H1 (cell line): ENCODE measurements at regions not wholly inside any gene's neighbourhood (a gene's known extent, or its start where the extent isn't known, plus 50 kb on each side); places are given as distances from the start of the nearest gene placed in this dataset.

ENCODE experiments used
- CTCF ChIA-PET: fragments of 300-600 bp; sonication (Branson Sonifier 250); formaldehyde crosslinking; loops from one replicate; lab custom pipeline; 2021; ENCODE audit not compliant: partially characterized antibody; lab: Charles Lee
- POLR2A ChIA-PET: fragments of 300-600 bp; sonication (Branson Sonifier 250); formaldehyde crosslinking; loops from one replicate; lab custom pipeline; 2021; ENCODE audit warnings: inconsistent platforms; ENCODE audit not compliant: partially characterized antibody; lab: Charles Lee
- DNase-seq, 2 experiments: peaks; one replicate each; pipeline versions ENCODE4 v3.0.0 to v3.0.0-alpha.2; 2010 to 2022; ENCODE audit warnings: low spot score in 2 of 2, low read depth in 1 of 2, mixed read lengths in 1 of 2
- FAIRE-seq: peaks from 2 replicates; lab custom pipeline; 2011; peaks lifted over from hg19 to GRCh38; lab: Jason Lieb, UNC
- H2AFZ ChIP-seq: 2 replicates; pipeline ENCODE4 v1.8.1; 2012; ENCODE audit warnings: low read length, inconsistent platforms
- H2AK5ac ChIP-seq: 2 replicates; pipeline ENCODE4 v1.6.1; 2013; ENCODE audit warnings: low read depth, low read length
- H2BK120ac ChIP-seq: replicated peaks from 2 replicates; pipeline ENCODE3; 2013; ENCODE audit warnings: low read depth, low read length, inconsistent platforms
- H2BK12ac ChIP-seq: 2 replicates; pipeline ENCODE4 v1.6.1; 2013; ENCODE audit warnings: low read depth, low read length
- H2BK15ac ChIP-seq: 2 replicates; pipeline ENCODE4 v1.6.1; 2013; ENCODE audit warnings: low read length
- H2BK20ac ChIP-seq: 2 replicates; pipeline ENCODE4 v1.6.1; 2013; ENCODE audit warnings: low read length
- H2BK5ac ChIP-seq: 2 replicates; pipeline ENCODE4 v1.6.1; 2013; ENCODE audit warnings: low read depth, low read length
- H3K14ac ChIP-seq: 2 replicates; pipeline ENCODE4 v1.6.1; 2013; ENCODE audit warnings: inconsistent platforms; ENCODE audit not compliant: insufficient read length
- H3K18ac ChIP-seq: 2 replicates; pipeline ENCODE4 v1.6.1; 2013; ENCODE audit warnings: low read length; ENCODE audit errors: extremely low read depth
- H3K23ac ChIP-seq: 2 replicates; pipeline ENCODE4 v1.6.1; 2013; ENCODE audit warnings: inconsistent platforms; ENCODE audit not compliant: insufficient read length
- H3K23me2 ChIP-seq: 2 replicates; pipeline ENCODE4 v1.6.1; 2013; ENCODE audit warnings: low read depth, low read length
- H3K27ac ChIP-seq: 2 replicates; pipeline ENCODE4 v1.6.1; 2011; ENCODE audit warnings: low read depth, low read length, inconsistent platforms
- H3K27me3 ChIP-seq, 4 experiments: replicated peaks in 1 of 4; 1 replicate in 1 of 4; 2 replicates in 3 of 4; pipeline versions ENCODE4 v1.6.1 to v1.8.1; 2011 to 2013; ENCODE audit warnings: low read length in 3 of 4, mild to moderate bottlenecking in 3 of 4, inconsistent platforms in 2 of 4, mixed read lengths in 2 of 4, moderate library complexity in 1 of 4; ENCODE audit not compliant: control insufficient read depth in 3 of 4, insufficient read depth in 3 of 4; ENCODE audit errors: extremely low read depth in 1 of 4
- H3K36me3 ChIP-seq, 4 experiments: 2 replicates each; pipeline versions ENCODE4 v1.6.1 to v1.8.1; 2011 to 2013; ENCODE audit warnings: mild to moderate bottlenecking in 4 of 4, low read length in 3 of 4, moderate library complexity in 2 of 4, control low read depth in 1 of 4, inconsistent platforms in 1 of 4; ENCODE audit not compliant: insufficient read depth in 4 of 4, control insufficient read depth in 2 of 4
- H3K4ac ChIP-seq: replicated peaks from 2 replicates; pipeline ENCODE3; 2013; ENCODE audit warnings: low read length, low read depth, mixed read lengths, inconsistent platforms; ENCODE audit not compliant: insufficient read length
- H3K4me1 ChIP-seq, 4 experiments: replicated peaks in 1 of 4; 1 replicate in 1 of 4; 2 replicates in 3 of 4; pipeline versions ENCODE4 v1.6.1 to v1.8.1; 2011 to 2013; ENCODE audit warnings: low read length in 3 of 4, inconsistent platforms in 2 of 4, mixed read lengths in 1 of 4; ENCODE audit not compliant: insufficient read depth in 4 of 4, control insufficient read depth in 3 of 4
- H3K4me2 ChIP-seq, 2 experiments: 2 replicates each; pipeline versions ENCODE4 v1.6.1 to v1.8.1; 2011 to 2013; ENCODE audit warnings: low read depth in 2 of 2, low read length in 2 of 2, control low read depth in 1 of 2, inconsistent platforms in 1 of 2, mild to moderate bottlenecking in 1 of 2; ENCODE audit not compliant: insufficient read depth in 1 of 2
- H3K4me3 ChIP-seq, 4 experiments: fragments of 200-600, 300-600 bp in 1 of 4; sonication (generic), shearing (Covaris generic), sonication (Bioruptor Twin) in 1 of 4; 2 replicates each; pipeline versions ENCODE4 v1.5.1 to v1.8.1; 2011 to 2016; ENCODE audit warnings: low read length in 4 of 4, low read depth in 3 of 4, control low read depth in 2 of 4, inconsistent platforms in 2 of 4, mild to moderate bottlenecking in 2 of 4, mixed read lengths in 1 of 4, moderate library complexity in 1 of 4; ENCODE audit not compliant: insufficient read depth in 2 of 4; ENCODE audit errors: extremely low read depth in 1 of 4
- H3K56ac ChIP-seq: replicated peaks from 2 replicates; pipeline ENCODE3; 2013; ENCODE audit warnings: low read depth, mild to moderate bottlenecking, mixed read lengths, low read length, inconsistent platforms; ENCODE audit not compliant: insufficient read length
- H3K79me1 ChIP-seq: 2 replicates; pipeline ENCODE4 v1.6.1; 2013; ENCODE audit warnings: low read depth, low read length, control low read depth
- H3K79me2 ChIP-seq, 2 experiments: 2 replicates each; pipeline versions ENCODE4 v1.6.1 to v1.8.1; 2012 to 2013; ENCODE audit warnings: low read length in 2 of 2, mild to moderate bottlenecking in 2 of 2, inconsistent platforms in 1 of 2; ENCODE audit not compliant: insufficient read depth in 2 of 2, control insufficient read depth in 1 of 2
- H3K9ac ChIP-seq, 4 experiments: replicated peaks in 1 of 4; 1 replicate in 1 of 4; 2 replicates in 3 of 4; pipeline versions ENCODE4 v1.6.1 to v1.8.1; 2011 to 2013; ENCODE audit warnings: low read depth in 3 of 4, low read length in 3 of 4, control low read depth in 2 of 4, mild to moderate bottlenecking in 2 of 4, moderate library complexity in 2 of 4, inconsistent platforms in 1 of 4; ENCODE audit errors: extremely low read depth in 1 of 4
- H3K9me3 ChIP-seq, 2 experiments: 2 replicates each; pipeline versions ENCODE4 v1.6.1 to v1.8.1; 2012 to 2013; ENCODE audit warnings: mild to moderate bottlenecking in 2 of 2, moderate library complexity in 2 of 2, control low read depth in 1 of 2, inconsistent platforms in 1 of 2, low read depth in 1 of 2, low read length in 1 of 2, mixed read lengths in 1 of 2; ENCODE audit not compliant: insufficient read depth in 2 of 2
- H4K20me1 ChIP-seq, 2 experiments: replicated peaks in 1 of 2; 2 replicates each; pipeline versions ENCODE3 to v1.8.1; 2011 to 2013; ENCODE audit warnings: inconsistent platforms in 2 of 2, low read length in 2 of 2, mild to moderate bottlenecking in 1 of 2; ENCODE audit not compliant: insufficient read depth in 2 of 2, control insufficient read depth in 1 of 2
- H4K5ac ChIP-seq: 2 replicates; pipeline ENCODE4 v1.6.1; 2013; ENCODE audit warnings: low read length, low read depth, mixed read lengths, inconsistent platforms; ENCODE audit not compliant: insufficient read length
- H4K8ac ChIP-seq: 2 replicates; pipeline ENCODE4 v1.8.0; 2013; ENCODE audit warnings: mild to moderate bottlenecking, moderate library complexity, low read length, inconsistent platforms; ENCODE audit not compliant: insufficient read depth; ENCODE audit errors: extremely low read depth
- H4K91ac ChIP-seq: replicated peaks from 2 replicates; pipeline ENCODE3; 2013; ENCODE audit warnings: low read length, mixed read lengths, inconsistent platforms; ENCODE audit not compliant: insufficient read length
- BRCA1 ChIP-seq: IDR thresholded peaks from 2 replicates; pipeline ENCODE4 v1.6.1; 2012; ENCODE audit warnings: low read depth, low read length, improper control_type of control experiment
- CREB1 ChIP-seq: IDR thresholded peaks from 2 replicates; pipeline ENCODE4 v1.6.1; 2012; ENCODE audit warnings: inconsistent platforms
- EZH2 ChIP-seq: fragments of 200-600 bp; sonication (generic); IDR thresholded peaks from 2 replicates; pipeline ENCODE4 v1.7.1; 2012; ENCODE audit warnings: low read depth, mild to moderate bottlenecking, moderate library complexity, low read length, inconsistent platforms; ENCODE audit not compliant: severe bottlenecking
- JUND ChIP-seq: IDR thresholded peaks from 2 replicates; pipeline ENCODE4 v1.6.1; 2011; ENCODE audit warnings: mild to moderate bottlenecking, improper control_type of control experiment, low read length
- KDM5A ChIP-seq: fragments of 200-600 bp; IDR thresholded peaks from 2 replicates; pipeline ENCODE4 v1.7.1; 2012; ENCODE audit warnings: mild to moderate bottlenecking, low read length, inconsistent platforms, mixed read lengths
- RAD21 ChIP-seq, 2 experiments: IDR thresholded peaks in 1 of 2; conservative IDR thresholded peaks in 1 of 2; 2 replicates each; pipeline ENCODE4 v1.6.1; 2011; ENCODE audit warnings: low read depth in 2 of 2, low read length in 2 of 2, improper control_type of control experiment in 1 of 2, inconsistent platforms in 1 of 2, mild to moderate bottlenecking in 1 of 2, moderate library complexity in 1 of 2
- RBBP5 ChIP-seq: IDR thresholded peaks from 2 replicates; pipeline ENCODE4 v1.7.1; 2012; ENCODE audit warnings: low read depth, mild to moderate bottlenecking, inconsistent platforms, low read length, moderate library complexity, borderline replicate concordance
- RFX5 ChIP-seq: IDR thresholded peaks from 2 replicates; pipeline ENCODE4 v1.6.1; 2011; ENCODE audit warnings: low read depth, low read length, improper control_type of control experiment, borderline replicate concordance
- SAP30 ChIP-seq: fragments of 300-600 bp; sonication (generic); IDR thresholded peaks from 2 replicates; pipeline ENCODE4 v1.7.1; 2012; ENCODE audit warnings: low read length, moderate library complexity, mild to moderate bottlenecking, inconsistent platforms; ENCODE audit not compliant: insufficient read depth, insufficient replicate concordance
- SIX5 ChIP-seq: IDR thresholded peaks from 2 replicates; pipeline ENCODE4 v1.6.1; 2011; ENCODE audit warnings: mild to moderate bottlenecking, low read depth, low read length
- SP1 ChIP-seq: IDR thresholded peaks from 2 replicates; pipeline ENCODE4 v1.6.1; 2011; ENCODE audit warnings: low read depth, low read length
- SP2 ChIP-seq: IDR thresholded peaks from 2 replicates; pipeline ENCODE4 v1.6.1; 2012; ENCODE audit warnings: mild to moderate bottlenecking, low read length, inconsistent platforms
- WGBS, 2 experiments: shearing (Covaris generic) in 1 of 2; methylation state at CpG; one replicate each; pipeline versions ENCODE4 v1.1.6 to v1.1.7; 2013 to 2015; ENCODE audit warnings: low lambda C conversion rate in 2 of 2, mixed read lengths in 2 of 2, inconsistent platforms in 1 of 2, low coverage in 1 of 2, missing lambda C conversion rate in 1 of 2; ENCODE audit not compliant: insufficient replicate concordance in 2 of 2, insufficient coverage in 1 of 2, insufficient read length in 1 of 2; ENCODE audit errors: extremely low coverage in 1 of 2, missing lambda C conversion rate in 1 of 2; 5-methylcytosine and 5-hydroxymethylcytosine counted together
- TF ChIP-seq, protein P1 (sequence below): IDR thresholded peaks from 2 replicates; pipeline ENCODE4 v1.6.1; 2012; ENCODE audit warnings: low read length, inconsistent platforms

DNA sequence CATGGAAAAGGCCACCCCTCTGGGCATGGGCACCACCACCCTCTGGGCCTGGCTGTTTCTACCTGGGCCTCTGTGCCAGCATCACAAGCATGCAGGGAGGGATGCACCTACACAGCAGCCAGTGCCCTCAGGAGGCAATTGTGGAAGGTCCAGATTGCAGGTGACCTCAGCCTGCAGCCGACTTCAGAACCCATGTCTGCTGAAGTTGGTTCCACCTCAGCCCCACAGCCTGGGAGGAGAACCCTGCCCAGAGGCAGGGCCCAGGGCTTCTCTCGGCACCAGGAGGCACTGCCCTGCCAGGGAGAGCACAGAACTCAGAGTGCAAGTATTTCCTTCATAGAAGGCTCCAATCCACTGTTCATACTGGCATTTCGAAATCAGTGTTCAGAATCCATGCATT is 149.8 kb downstream of the TTLL2 start:
- no peaks in the 10 kb centered on the region; a peak in 1 of 7 replicates for H3K27me3 ChIP-seq
- H2BK20ac ChIP-seq = peak overlapping the region; percentile 83; the same call in 1 of the 2 replicates
- no peaks in the 10 kb centered on the region for H3K79me2 ChIP-seq
- peak overlapping the region; percentile 89 for H2BK120ac ChIP-seq
- H4K5ac ChIP-seq = peak overlapping the region; percentile 48
- no peak overlapping the region for H3K4ac ChIP-seq
- 89% methylated on average over 3 of the region's 3 CpGs; no CpG with 5 or more reads in 1 of the 2 experiments for WGBS, 2 experiments
- no peak overlapping the region for H3K9ac ChIP-seq
- H3K56ac ChIP-seq = peak overlapping the region; percentile 50
- H3K23me2 ChIP-seq = peaks cover 3% of the 10 kb centered on the region; the same call in 1 of the 2 replicates
- no peaks in the 10 kb centered on the region for H3K79me1 ChIP-seq
- H4K20me1 ChIP-seq = no peaks in the 10 kb centered on the region
- no peaks in the 10 kb centered on the region for H3K9me3 ChIP-seq
- peak overlapping the region; percentile 92; the same call in 1 of the 2 replicates for H2BK5ac ChIP-seq
- H2AFZ ChIP-seq = no peak overlapping the region
- POLR2A ChIA-PET = no interaction called here
- H3K14ac ChIP-seq = no peak overlapping the region
- H4K91ac ChIP-seq = peak overlapping the region; percentile 97
- H2BK15ac ChIP-seq = peak overlapping the region; percentile 48; the same call in 1 of the 2 replicates
- H3K36me3 ChIP-seq = no peaks in the 10 kb centered on the region
- CTCF ChIA-PET = interaction anchor here (1.1 to 1.8 kb wide), 2 partner anchors 12 to 322 kb away, joined by 3 to 5 read pairs; no protein-coding TSS in a partner anchor
- peak overlapping the region; percentile 80 for H3K18ac ChIP-seq
- FAIRE-seq (no peak), DNase-seq (no peak)
- no peak overlapping the region; the same call in 1 of the 2 replicates for H4K8ac ChIP-seq
- H2BK12ac ChIP-seq = peak overlapping the region; percentile 91; the same call in 1 of the 2 replicates
- no peak overlapping the region for H3K23ac ChIP-seq
- H2AK5ac ChIP-seq = no peak overlapping the region; the same call in 1 of the 2 replicates
- no peak overlapping the region for H3K4me2 ChIP-seq
- no peak overlapping the region for H3K27ac ChIP-seq
- H3K4me3 ChIP-seq = no peak overlapping the region
- H3K4me1 ChIP-seq = peaks cover 10 to 35% (median 22%) of the 10 kb centered on the region in 4 experiments
- TF ChIP-seq KDM5A (no peak), RBBP5 (no peak), BRCA1 (no peak), SP1 (no peak), SAP30 (no peak), JUND (no peak), SP2 (no peak), RAD21 (IDR thresholded peaks at IDR 0.05 in 1 of 2, conservative IDR thresholded peaks at IDR 0.05 in 1 of 2; ENCODE audit: low read depth in 2 of 2, low read length in 2 of 2) (no peak; a peak in 1 of 4 replicates), EZH2 (no peak), RFX5 (no peak), CREB1 (no peak), SIX5 (no peak)
- TF ChIP-seq, protein P1, sequence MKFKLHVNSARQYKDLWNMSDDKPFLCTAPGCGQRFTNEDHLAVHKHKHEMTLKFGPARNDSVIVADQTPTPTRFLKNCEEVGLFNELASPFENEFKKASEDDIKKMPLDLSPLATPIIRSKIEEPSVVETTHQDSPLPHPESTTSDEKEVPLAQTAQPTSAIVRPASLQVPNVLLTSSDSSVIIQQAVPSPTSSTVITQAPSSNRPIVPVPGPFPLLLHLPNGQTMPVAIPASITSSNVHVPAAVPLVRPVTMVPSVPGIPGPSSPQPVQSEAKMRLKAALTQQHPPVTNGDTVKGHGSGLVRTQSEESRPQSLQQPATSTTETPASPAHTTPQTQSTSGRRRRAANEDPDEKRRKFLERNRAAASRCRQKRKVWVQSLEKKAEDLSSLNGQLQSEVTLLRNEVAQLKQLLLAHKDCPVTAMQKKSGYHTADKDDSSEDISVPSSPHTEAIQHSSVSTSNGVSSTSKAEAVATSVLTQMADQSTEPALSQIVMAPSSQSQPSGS = no peak
